ENCODE measurements at regions not wholly inside any gene's neighbourhood (a gene's known extent, or its start where the extent isn't known, plus 50 kb on each side); places are given as distances from the start of the nearest gene placed in this dataset.

GRCh38 chr17:71107136-71107535, 937.8 kb downstream of the KCNJ2 start:
- POLR2A ChIA-PET (ENCODE audit: unreplicated experiment), result no interaction called here
- BruUV-seq (replicated peaks), result no TSS peak
- intact Hi-C loops (cut with micrococcal nuclease; ENCODE audit: unreplicated experiment), result no loop called here

GRCh38 chr17:71109697-71110096, 940.4 kb downstream of the KCNJ2 start:
- ChIA-PET CTCF (no interaction called here), POLR2A (ENCODE audit: unreplicated experiment) (no interaction called here)
- Histone ChIP-seq H3F3A (ENCODE audit: insufficient read depth, low read depth) (no peaks in the 10 kb centered on the region), H3K4me1 (replicated peaks; ENCODE audit: insufficient read depth) (no peaks in the 10 kb centered on the region), H3K9me3 (ENCODE audit: insufficient read depth, low read depth) (no peaks in the 10 kb centered on the region), H3K27ac (no peak overlapping the region), H3K27me3 (ENCODE audit: insufficient read depth, low read depth) (no peaks in the 10 kb centered on the region), H3K36me3 (ENCODE audit: low read depth) (no peaks in the 10 kb centered on the region), H2AFZ (no peak overlapping the region), H3K4me3 (no peak overlapping the region), H3K9me2 (ENCODE audit: insufficient read depth) (no peaks in the 10 kb centered on the region), H3K4me2 (no peak overlapping the region), H4K20me1 (ENCODE audit: insufficient read depth) (no peaks in the 10 kb centered on the region), H3K79me2 (ENCODE audit: low read depth) (no peaks in the 10 kb centered on the region)
- no peak for TF ChIP-seq CTCF (conservative IDR thresholded peaks at IDR 0.05)
- no peak for TF ChIP-seq EZH2 (IDR thresholded peaks at IDR 0.05; ENCODE audit: low read depth)
- no TSS peak for BruUV-seq (replicated peaks)
- intact Hi-C loops (cut with micrococcal nuclease; ENCODE audit: unreplicated experiment), result loop anchor here (10.0 kb wide), 1 partner anchor 345 kb away; no protein-coding TSS in a partner anchor
- no peak for DNase-seq

More at GRCh38 chr17:71107136-71107535, 937.8 kb downstream of the KCNJ2 start:
- Histone ChIP-seq H2AFZ (no peak overlapping the region), H4K20me1 (ENCODE audit: insufficient read depth) (no peaks in the 10 kb centered on the region), H3K4me1 (replicated peaks; ENCODE audit: insufficient read depth) (no peaks in the 10 kb centered on the region), H3K36me3 (ENCODE audit: low read depth) (no peaks in the 10 kb centered on the region), H3K79me2 (ENCODE audit: low read depth) (no peaks in the 10 kb centered on the region), H3K4me2 (no peak overlapping the region), H3K9me2 (ENCODE audit: insufficient read depth) (no peaks in the 10 kb centered on the region), H3K4me3 (no peak overlapping the region), H3K9me3 (ENCODE audit: insufficient read depth, low read depth) (no peaks in the 10 kb centered on the region), H3F3A (ENCODE audit: insufficient read depth, low read depth) (no peaks in the 10 kb centered on the region), H3K27ac (no peak overlapping the region), H3K27me3 (ENCODE audit: insufficient read depth, low read depth) (no peaks in the 10 kb centered on the region)
- CTCF ChIA-PET, result no interaction called here
- no peak for DNase-seq
- TF ChIP-seq CTCF (conservative IDR thresholded peaks at IDR 0.05) (no peak), EZH2 (IDR thresholded peaks at IDR 0.05; ENCODE audit: low read depth) (no peak)

- H3K4me2 ChIP-seq, result no peak overlapping the region
- no peaks in the 10 kb centered on the region for H3K4me1 ChIP-seq (replicated peaks; ENCODE audit: insufficient read depth)
- no TSS peak for BruUV-seq (replicated peaks)
- DNase-seq, result no peak
- H3K27me3 ChIP-seq (ENCODE audit: insufficient read depth, low read depth), result no peaks in the 10 kb centered on the region
- no peaks in the 10 kb centered on the region for H3K9me2 ChIP-seq (ENCODE audit: insufficient read depth)
- no peak overlapping the region for H3K4me3 ChIP-seq
- H3K27ac ChIP-seq, result no peak overlapping the region
- ChIA-PET POLR2A (ENCODE audit: unreplicated experiment) (no interaction called here), CTCF (no interaction called here)
- H3K36me3 ChIP-seq (ENCODE audit: low read depth), result no peaks in the 10 kb centered on the region
- no peak overlapping the region for H2AFZ ChIP-seq
- H3K9me3 ChIP-seq (ENCODE audit: insufficient read depth, low read depth), result no peaks in the 10 kb centered on the region
- H3K79me2 ChIP-seq (ENCODE audit: low read depth), result no peaks in the 10 kb centered on the region
- H4K20me1 ChIP-seq (ENCODE audit: insufficient read depth), result no peaks in the 10 kb centered on the region
- H3F3A ChIP-seq (ENCODE audit: insufficient read depth, low read depth), result no peaks in the 10 kb centered on the region
- intact Hi-C loops (cut with micrococcal nuclease; ENCODE audit: unreplicated experiment), result loop anchor here (10.0 kb wide), 1 partner anchor 346 kb away; no protein-coding TSS in a partner anchor
- TF ChIP-seq CTCF (conservative IDR thresholded peaks at IDR 0.05) (no peak), EZH2 (IDR thresholded peaks at IDR 0.05; ENCODE audit: low read depth) (no peak)
These were observed 941.0 kb downstream of the KCNJ2 start for GRCh38 chr17:71110326-71110725.

All from PC-9 (cell line).